ENCODE measurements at regions not wholly inside any gene's neighbourhood (a gene's known extent, or its start where the extent isn't known, plus 50 kb on each side); places are given as distances from the start of the nearest gene placed in this dataset.

DNA sequence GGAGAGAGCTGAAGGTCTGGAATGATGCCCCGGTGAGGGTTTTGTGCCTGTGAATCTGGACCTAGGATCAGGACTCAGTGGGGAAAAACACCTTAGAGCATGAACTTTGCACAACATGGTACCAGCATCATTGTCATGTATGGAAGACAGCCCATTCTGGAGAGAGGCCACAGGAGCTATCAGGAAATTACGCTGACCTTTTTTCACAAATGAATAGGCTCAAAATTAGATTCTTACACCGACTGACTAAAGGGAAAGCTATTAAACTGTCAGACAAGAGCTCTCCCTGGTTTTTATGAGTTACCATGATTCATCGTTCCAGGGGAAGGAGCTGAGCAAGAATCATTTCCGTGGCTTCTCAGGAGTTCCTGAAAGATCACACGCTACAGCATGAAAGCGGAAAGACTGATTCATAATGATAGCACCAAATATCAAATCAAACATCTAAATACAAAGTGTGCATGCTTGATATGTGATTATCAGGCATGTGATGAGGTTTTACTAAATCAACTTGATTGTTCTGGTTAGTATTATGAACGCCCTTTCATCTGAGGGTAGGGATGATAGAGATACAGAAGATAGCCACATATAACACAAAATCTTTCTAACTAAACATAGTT lies 224.9 kb upstream of the SMLR1 start:
- DNase-seq (ENCODE audit: low spot score) (no peak), ATAC-seq (ENCODE audit: low FRiP score) (peak; percentile 73)
- TF ChIP-seq, protein P1, sequence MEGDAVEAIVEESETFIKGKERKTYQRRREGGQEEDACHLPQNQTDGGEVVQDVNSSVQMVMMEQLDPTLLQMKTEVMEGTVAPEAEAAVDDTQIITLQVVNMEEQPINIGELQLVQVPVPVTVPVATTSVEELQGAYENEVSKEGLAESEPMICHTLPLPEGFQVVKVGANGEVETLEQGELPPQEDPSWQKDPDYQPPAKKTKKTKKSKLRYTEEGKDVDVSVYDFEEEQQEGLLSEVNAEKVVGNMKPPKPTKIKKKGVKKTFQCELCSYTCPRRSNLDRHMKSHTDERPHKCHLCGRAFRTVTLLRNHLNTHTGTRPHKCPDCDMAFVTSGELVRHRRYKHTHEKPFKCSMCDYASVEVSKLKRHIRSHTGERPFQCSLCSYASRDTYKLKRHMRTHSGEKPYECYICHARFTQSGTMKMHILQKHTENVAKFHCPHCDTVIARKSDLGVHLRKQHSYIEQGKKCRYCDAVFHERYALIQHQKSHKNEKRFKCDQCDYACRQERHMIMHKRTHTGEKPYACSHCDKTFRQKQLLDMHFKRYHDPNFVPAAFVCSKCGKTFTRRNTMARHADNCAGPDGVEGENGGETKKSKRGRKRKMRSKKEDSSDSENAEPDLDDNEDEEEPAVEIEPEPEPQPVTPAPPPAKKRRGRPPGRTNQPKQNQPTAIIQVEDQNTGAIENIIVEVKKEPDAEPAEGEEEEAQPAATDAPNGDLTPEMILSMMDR (IDR thresholded peaks at IDR 0.05): no peak

DNA sequence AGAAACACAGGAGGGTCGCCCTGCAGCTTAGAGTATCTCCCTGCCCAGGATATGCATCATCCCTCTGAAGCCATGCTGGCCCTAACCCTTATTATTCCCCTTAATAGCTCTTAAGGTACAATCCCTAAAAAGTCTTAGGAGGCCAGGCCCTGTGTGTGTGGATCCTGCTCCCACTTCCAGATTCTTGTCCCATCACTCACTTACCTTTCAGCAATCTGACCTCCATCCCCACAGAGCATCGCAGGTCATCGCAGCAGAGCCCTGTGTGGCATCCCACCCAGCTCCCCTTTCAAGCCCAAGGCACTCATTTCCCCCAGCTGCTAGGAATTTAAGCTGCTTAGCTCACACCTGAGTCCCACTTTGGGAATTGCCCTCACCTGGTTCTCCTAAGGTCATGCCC lies 223.8 kb upstream of the SMLR1 start:
- DNase-seq (ENCODE audit: low spot score) (no peak), ATAC-seq (ENCODE audit: low FRiP score) (no peak)
- TF ChIP-seq, protein P1 (IDR thresholded peaks at IDR 0.05): no peak

DNA sequence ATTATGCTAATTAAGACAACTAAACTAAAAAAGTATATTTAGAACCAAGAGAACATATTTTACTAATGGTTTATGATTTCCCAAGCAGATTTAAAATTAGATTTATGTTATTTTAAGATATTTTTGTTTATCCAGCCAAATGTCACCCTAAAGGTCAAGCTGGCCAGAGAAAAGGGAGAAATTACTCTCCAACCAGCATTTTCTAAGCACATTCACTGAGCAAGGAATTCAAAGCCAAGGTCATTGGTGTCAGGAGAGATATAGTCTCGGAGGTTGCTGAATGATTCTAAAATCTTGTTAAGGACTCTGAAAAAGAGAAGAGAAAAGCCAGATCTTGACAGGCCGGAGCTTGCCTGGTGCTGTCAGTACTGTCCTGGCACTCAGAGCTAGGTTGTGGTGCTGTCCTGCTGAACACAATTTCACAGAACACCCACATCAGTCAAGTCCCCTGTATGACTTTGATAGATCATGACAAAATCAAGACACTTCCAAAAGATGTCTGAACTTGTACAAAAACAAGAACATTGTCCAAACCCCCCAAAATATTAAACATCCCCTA lies 222.3 kb upstream of the SMLR1 start:
- ATAC-seq (ENCODE audit: low FRiP score): no peak
- TF ChIP-seq, protein P1 (IDR thresholded peaks at IDR 0.05): no peak
- no peak for DNase-seq (ENCODE audit: low spot score)

DNA sequence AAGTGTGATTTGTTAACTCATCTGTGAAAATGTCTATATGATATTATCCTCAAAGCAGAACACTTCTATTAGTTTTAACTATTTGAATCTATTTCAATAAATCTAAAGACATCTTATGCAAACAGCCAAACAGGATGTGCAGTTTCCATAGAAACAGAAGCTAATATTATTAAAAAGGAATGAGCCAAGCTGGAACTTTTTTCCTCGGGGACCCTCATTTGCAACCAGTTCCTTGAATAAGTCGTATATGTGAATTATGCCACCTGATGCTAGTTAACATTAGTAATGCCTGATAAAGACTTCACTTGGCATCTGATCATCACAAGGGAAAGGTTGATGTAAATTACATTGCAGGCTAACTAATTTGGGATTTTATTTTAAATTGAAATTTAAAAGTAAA lies 216.9 kb upstream of the SMLR1 start:
- no peak for DNase-seq (ENCODE audit: low spot score)
- TF ChIP-seq, protein P1 (IDR thresholded peaks at IDR 0.05): no peak
- ATAC-seq (ENCODE audit: low FRiP score): no peak

DNA sequence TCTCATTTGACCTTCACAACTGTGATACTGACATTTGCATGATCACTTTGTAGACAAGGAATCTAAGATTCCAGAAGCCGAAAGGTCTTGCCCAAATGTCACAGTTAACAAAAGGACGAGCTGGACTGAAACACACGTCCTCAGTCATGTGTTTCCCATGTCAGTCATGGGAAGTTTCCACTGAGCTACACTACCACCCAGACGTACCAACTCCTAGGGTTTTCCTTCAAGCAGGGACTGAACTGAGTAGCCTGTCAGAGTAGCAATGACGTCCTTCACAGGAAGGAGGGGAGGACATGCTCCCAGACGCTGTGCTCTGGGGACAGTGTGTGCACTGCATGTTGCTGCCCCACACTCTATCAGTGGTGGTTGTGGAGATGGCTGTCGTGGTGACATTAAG lies 215.8 kb upstream of the SMLR1 start:
- TF ChIP-seq, protein P1 (IDR thresholded peaks at IDR 0.05): no peak
- DNase-seq (ENCODE audit: low spot score): no peak
- ATAC-seq (ENCODE audit: low FRiP score): no peak

DNA sequence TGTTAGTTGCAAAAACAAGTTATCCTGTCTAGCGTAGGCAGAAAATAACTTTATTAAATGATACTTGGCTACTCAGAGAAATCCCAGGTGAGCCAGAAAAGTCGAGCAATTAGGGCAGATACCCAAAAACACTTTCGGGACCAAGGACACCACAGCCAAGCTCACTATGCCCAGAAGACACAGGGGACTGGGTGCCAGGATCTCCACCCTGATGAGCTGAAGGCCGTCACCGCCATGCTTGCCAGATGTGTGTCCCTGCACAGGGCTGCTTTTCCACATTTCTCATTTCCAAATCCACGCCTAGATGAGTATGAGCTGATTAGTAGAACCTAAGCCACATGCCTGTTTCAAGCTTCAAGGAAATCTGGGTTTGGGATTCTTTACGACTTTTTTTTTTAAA lies 214.0 kb upstream of the SMLR1 start:
- no peak for ATAC-seq (ENCODE audit: low FRiP score)

DNA sequence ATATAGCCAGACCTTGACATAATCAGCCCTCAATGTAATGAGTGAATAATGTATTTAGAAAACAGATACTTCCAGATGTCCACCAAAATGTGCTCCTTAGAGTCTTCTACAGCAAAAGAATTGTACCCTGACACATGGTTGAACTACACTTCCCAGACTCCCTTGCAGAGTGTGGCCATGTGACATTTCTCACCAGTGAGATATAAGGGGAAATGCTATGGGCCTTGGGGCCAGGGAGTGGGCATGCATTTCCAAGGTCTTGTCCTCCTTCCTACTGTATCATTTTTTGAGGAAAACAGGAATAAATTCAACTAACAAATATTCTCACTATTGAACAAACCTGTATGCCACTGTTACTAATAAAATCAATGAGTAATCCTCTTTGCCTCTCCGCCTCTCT lies 211.4 kb upstream of the SMLR1 start:
- ATAC-seq (ENCODE audit: low FRiP score) (no peak), DNase-seq (ENCODE audit: low spot score) (no peak)
- TF ChIP-seq, protein P1 (IDR thresholded peaks at IDR 0.05): no peak

More for the DNA sequence above, 214.0 kb upstream of the SMLR1 start:
- no peak for DNase-seq (ENCODE audit: low spot score)
- TF ChIP-seq, protein P1 (IDR thresholded peaks at IDR 0.05): no peak

All from omental fat pad (tissue), 3 donors.